PC-9 (cell line): ENCODE measurements at regions not wholly inside any gene's neighbourhood (a gene's known extent, or its start where the extent isn't known, plus 50 kb on each side); places are given as distances from the start of the nearest gene placed in this dataset.
A peak's percentile ranks its signal among the peaks of the same experiment; 100 is the strongest.

Source experiments
- BruUV-seq: library from RNA; stranded (reverse); fragments of 400-500 nt; replicated peaks from 2 replicates; lab custom pipeline; 2021; lab: Mats Ljungman, UMichigan
- CTCF ChIA-PET: fragments of 300-600 bp; sonication (Branson Sonifier 250); formaldehyde crosslinking; loops from one replicate; lab custom pipeline; 2022; ENCODE audit warnings: antibody characterized with exemption; lab: Charles Lee
- POLR2A ChIA-PET: fragments of 300-600 bp; sonication (Branson Sonifier 250); formaldehyde crosslinking; loops from one replicate; lab custom pipeline; 2022; ENCODE audit warnings: antibody characterized with exemption; ENCODE audit not compliant: unreplicated experiment; lab: Charles Lee
- DNase-seq, 2 experiments: peaks; one replicate each; pipeline versions ENCODE4 v3.0.0 to v3.0.0-alpha.2; 2015 to 2022; ENCODE audit warnings: mixed read lengths in 1 of 2
- H2AFZ ChIP-seq: fragments of 200-600 bp; sonication (generic); 2 replicates; pipeline ENCODE4 v1.8.1; 2017; ENCODE audit warnings: antibody characterized with exemption
- H3F3A ChIP-seq: fragments of 200-600 bp; sonication (generic); 2 replicates; pipeline ENCODE4 v1.8.1; 2017; ENCODE audit warnings: antibody characterized with exemption, mild to moderate bottlenecking, low read depth; ENCODE audit not compliant: insufficient read depth
- H3K27ac ChIP-seq: fragments of 200-600 bp; sonication (generic); 2 replicates; pipeline ENCODE4 v1.6.1; 2016; ENCODE audit warnings: mixed run types
- H3K27me3 ChIP-seq: fragments of 200-600 bp; sonication (generic); 2 replicates; pipeline ENCODE4 v1.6.1; 2016; ENCODE audit warnings: low read depth, mixed run types; ENCODE audit not compliant: insufficient read depth
- H3K36me3 ChIP-seq: fragments of 200-600 bp; sonication (generic); 2 replicates; pipeline ENCODE4 v1.6.1; 2016; ENCODE audit warnings: low read depth, mixed run types
- H3K4me1 ChIP-seq: fragments of 200-600 bp; sonication (generic); replicated peaks from 2 replicates; pipeline ENCODE4 v1.6.1; 2016; ENCODE audit warnings: mixed run types; ENCODE audit not compliant: insufficient read depth
- H3K4me2 ChIP-seq: fragments of 200-600 bp; sonication (generic); 2 replicates; pipeline ENCODE4 v1.6.1; 2017; ENCODE audit warnings: mixed run types
- H3K4me3 ChIP-seq: fragments of 200-600 bp; sonication (generic); 2 replicates; pipeline ENCODE4 v1.6.1; 2016; ENCODE audit warnings: mixed run types
- H3K79me2 ChIP-seq: fragments of 200-600 bp; sonication (generic); 2 replicates; pipeline ENCODE4 v1.6.1; 2017; ENCODE audit warnings: low read depth, mixed run types
- H3K9me2 ChIP-seq: fragments of 200-600 bp; sonication (generic); 2 replicates; pipeline ENCODE4 v1.8.1; 2017; ENCODE audit warnings: mild to moderate bottlenecking; ENCODE audit not compliant: insufficient read depth
- H3K9me3 ChIP-seq: fragments of 200-600 bp; sonication (generic); 2 replicates; pipeline ENCODE4 v1.8.1; 2016; ENCODE audit warnings: low read depth; ENCODE audit not compliant: insufficient read depth
- H4K20me1 ChIP-seq: fragments of 200-600 bp; sonication (generic); 2 replicates; pipeline ENCODE4 v1.8.1; 2017; ENCODE audit not compliant: insufficient read depth
- EZH2 ChIP-seq: fragments of 200-600 bp; sonication (generic); IDR thresholded peaks from 2 replicates; pipeline ENCODE4 v1.8.0; 2017; ENCODE audit warnings: antibody characterized with exemption, low read depth
- intact Hi-C: fragments of 100-400 bp; cut with micrococcal nuclease; formaldehyde crosslinking; loops from one replicate; pipeline ENCODE4 v1.10.0; 2022; ENCODE audit not compliant: unreplicated experiment
- TF ChIP-seq, protein P1 (sequence below): fragments of 200-600 bp; sonication (generic); conservative IDR thresholded peaks from 2 replicates; pipeline ENCODE4 v1.6.1; 2017; ENCODE audit warnings: mixed run types, antibody characterized with exemption, mild to moderate bottlenecking, moderate library complexity

GRCh38 chr2:215693193-215693998 lies 257.5 kb upstream of the FN1 start:
- Histone ChIP-seq H2AFZ (peak overlapping the region; percentile 65), H3K79me2 (no peaks in the 10 kb centered on the region), H3K9me3 (no peaks in the 10 kb centered on the region), H3K36me3 (no peaks in the 10 kb centered on the region), H3K4me3 (0 out of 2 replicates have a peak overlapping the region, but pooled peaks have one; percentile 12), H3K27me3 (no peaks in the 10 kb centered on the region), H3K9me2 (no peaks in the 10 kb centered on the region), H4K20me1 (no peaks in the 10 kb centered on the region), H3K4me2 (peak overlapping the region; percentile 62), H3K4me1 (peaks cover 31% of the 10 kb centered on the region), H3F3A (peaks cover 4% of the 10 kb centered on the region; the same call in 1 of the 2 replicates), H3K27ac (peak overlapping the region; percentile 53)
- DNase-seq: peak in 1 of 2 experiments; percentile 88
- CTCF ChIA-PET: interaction anchor here (0.6 kb wide), 3 partner anchors 221 to 892 kb away, joined by 3 read pairs; no protein-coding TSS in a partner anchor
- TF ChIP-seq, protein P1, sequence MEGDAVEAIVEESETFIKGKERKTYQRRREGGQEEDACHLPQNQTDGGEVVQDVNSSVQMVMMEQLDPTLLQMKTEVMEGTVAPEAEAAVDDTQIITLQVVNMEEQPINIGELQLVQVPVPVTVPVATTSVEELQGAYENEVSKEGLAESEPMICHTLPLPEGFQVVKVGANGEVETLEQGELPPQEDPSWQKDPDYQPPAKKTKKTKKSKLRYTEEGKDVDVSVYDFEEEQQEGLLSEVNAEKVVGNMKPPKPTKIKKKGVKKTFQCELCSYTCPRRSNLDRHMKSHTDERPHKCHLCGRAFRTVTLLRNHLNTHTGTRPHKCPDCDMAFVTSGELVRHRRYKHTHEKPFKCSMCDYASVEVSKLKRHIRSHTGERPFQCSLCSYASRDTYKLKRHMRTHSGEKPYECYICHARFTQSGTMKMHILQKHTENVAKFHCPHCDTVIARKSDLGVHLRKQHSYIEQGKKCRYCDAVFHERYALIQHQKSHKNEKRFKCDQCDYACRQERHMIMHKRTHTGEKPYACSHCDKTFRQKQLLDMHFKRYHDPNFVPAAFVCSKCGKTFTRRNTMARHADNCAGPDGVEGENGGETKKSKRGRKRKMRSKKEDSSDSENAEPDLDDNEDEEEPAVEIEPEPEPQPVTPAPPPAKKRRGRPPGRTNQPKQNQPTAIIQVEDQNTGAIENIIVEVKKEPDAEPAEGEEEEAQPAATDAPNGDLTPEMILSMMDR: no peak
- no peak for TF ChIP-seq EZH2
- no TSS peak for BruUV-seq
- POLR2A ChIA-PET: interaction anchor here (0.5 to 0.6 kb wide), 3 partner anchors 75 to 256 kb away, joined by 3 to 11 read pairs (median 9); no protein-coding TSS in a partner anchor
- intact Hi-C loops: loop anchor here (2.0 kb wide), 1 partner anchor 75 kb away; no protein-coding TSS in a partner anchor

DNA sequence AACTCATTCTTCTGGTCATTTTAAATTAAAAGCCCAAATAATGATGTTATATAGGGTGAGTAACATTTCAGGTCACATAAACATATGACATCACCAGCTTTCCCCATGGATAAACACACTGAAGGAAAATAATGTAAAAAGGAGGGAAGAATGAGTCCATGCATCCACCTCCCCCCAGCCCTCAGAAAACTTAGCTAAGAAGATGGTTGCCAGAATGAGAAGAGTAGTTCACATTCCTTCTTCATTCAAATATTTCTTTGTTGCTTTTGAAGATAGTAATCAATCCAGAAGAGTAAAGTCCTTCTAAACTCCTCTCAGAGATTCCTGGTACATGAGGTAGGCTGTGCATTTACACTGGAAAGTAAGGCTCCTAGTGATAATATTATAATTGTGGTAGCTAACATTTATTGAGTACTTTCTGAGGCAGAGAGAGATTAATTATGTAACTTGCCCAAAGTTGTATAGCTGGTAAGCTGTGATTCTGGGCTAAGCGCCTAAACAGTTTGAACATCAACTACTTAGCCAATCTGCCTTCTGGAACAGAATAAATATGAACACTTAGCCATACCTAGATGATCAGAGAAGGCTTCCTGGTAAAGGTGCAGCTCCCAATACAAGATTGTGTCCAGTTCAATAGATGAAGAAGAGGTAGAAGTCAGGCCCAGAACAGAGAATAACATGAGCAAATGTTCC lies 256.7 kb upstream of the FN1 start:
- H3K9me3 ChIP-seq: no peaks in the 10 kb centered on the region
- H3K36me3 ChIP-seq: no peaks in the 10 kb centered on the region
- H2AFZ ChIP-seq: no peak overlapping the region
- DNase-seq: no peak
- no peaks in the 10 kb centered on the region for H3K79me2 ChIP-seq
- BruUV-seq: no TSS peak
- peak overlapping the region; percentile 62; the same call in 1 of the 2 replicates for H3K4me2 ChIP-seq
- H3K27ac ChIP-seq: peak overlapping the region; percentile 53; the same call in 1 of the 2 replicates
- H3K9me2 ChIP-seq: no peaks in the 10 kb centered on the region
- ChIA-PET CTCF (no interaction called here), POLR2A (interaction anchor here (0.7 kb wide), 1 partner anchor 188 kb away, joined by 3 read pairs; no protein-coding TSS in a partner anchor)
- intact Hi-C loops: loop anchor here (2.0 kb wide), 1 partner anchor 74 kb away; no protein-coding TSS in a partner anchor
- TF ChIP-seq EZH2: no peak
- TF ChIP-seq, protein P1: no peak
- H3K4me1 ChIP-seq: peaks cover 31% of the 10 kb centered on the region
- H3K27me3 ChIP-seq: no peaks in the 10 kb centered on the region
- H3K4me3 ChIP-seq: no peak overlapping the region
- no peaks in the 10 kb centered on the region for H4K20me1 ChIP-seq
- peaks cover 4% of the 10 kb centered on the region; the same call in 1 of the 2 replicates for H3F3A ChIP-seq

DNA sequence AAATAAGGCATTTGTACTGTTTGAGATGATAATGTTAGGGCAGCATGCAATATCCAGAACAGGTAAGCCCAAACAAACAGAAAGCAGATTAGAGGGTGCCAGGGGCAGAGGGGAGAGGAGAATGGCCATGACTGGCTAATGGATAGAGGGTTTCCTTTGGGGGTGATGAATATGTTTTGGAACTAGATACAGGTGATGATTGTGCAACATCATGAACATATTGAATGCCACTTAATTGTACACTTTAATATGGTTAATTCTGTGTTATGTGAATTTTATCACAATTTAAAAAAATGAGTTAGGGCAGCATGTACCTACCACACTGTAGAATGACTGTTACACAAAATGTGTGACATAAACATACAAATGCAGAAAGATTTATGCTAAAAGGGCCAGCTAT lies 255.5 kb upstream of the FN1 start:
- Histone ChIP-seq H3K36me3 (no peaks in the 10 kb centered on the region), H3K79me2 (no peaks in the 10 kb centered on the region), H3K4me3 (no peak overlapping the region), H3K27me3 (no peaks in the 10 kb centered on the region), H2AFZ (no peak overlapping the region), H4K20me1 (no peaks in the 10 kb centered on the region), H3K9me2 (no peaks in the 10 kb centered on the region), H3K9me3 (no peaks in the 10 kb centered on the region), H3K4me2 (no peak overlapping the region), H3K4me1 (peaks cover 31% of the 10 kb centered on the region), H3F3A (peaks cover 4% of the 10 kb centered on the region; the same call in 1 of the 2 replicates), H3K27ac (no peak overlapping the region)
- ChIA-PET POLR2A (no interaction called here), CTCF (no interaction called here)
- intact Hi-C loops: no loop called here
- TF ChIP-seq EZH2: no peak
- TF ChIP-seq, protein P1: no peak
- BruUV-seq: no TSS peak
- DNase-seq: no peak
